ENCODE measurements at regions not wholly inside any gene's neighbourhood (a gene's known extent, or its start where the extent isn't known, plus 50 kb on each side); places are given as distances from the start of the nearest gene placed in this dataset.

- TF ChIP-seq CTCF (conservative IDR thresholded peaks at IDR 0.05) (no peak), ZFX (IDR thresholded peaks at IDR 0.05) (no peak)
These were observed 85.2 kb upstream of the SULF2 start for GRCh38 chr20:47870475-47870874.

Measured in C4-2B (cell line).